NCI-H187 (cell line): ENCODE measurements at regions not wholly inside any gene's neighbourhood (a gene's known extent, or its start where the extent isn't known, plus 50 kb on each side); places are given as distances from the start of the nearest gene placed in this dataset.

Experiments
- DNase-seq, 2 experiments: peaks; one replicate each; lab custom pipeline; 2025; lab: John Stamatoyannopoulos, UW

DNA sequence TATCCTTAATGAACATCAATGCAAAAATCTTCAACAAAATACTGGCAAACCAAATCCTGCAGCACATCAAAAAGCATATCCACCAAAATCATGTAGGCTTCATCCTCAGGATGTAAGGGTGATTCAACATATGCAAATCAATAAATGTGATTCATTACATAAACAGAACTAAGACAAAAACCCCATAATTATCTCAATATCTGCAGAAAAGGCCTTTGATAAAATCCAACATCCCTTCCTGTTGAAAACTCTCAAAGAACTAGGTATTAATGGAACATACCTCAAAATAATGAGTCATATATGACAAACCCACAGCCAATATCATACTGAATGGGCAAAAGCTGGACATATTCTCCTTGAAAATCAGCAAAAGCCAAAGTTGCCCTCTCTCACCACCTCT lies 54.6 kb upstream of the DEPDC1 start:
- no peak for DNase-seq

DNA sequence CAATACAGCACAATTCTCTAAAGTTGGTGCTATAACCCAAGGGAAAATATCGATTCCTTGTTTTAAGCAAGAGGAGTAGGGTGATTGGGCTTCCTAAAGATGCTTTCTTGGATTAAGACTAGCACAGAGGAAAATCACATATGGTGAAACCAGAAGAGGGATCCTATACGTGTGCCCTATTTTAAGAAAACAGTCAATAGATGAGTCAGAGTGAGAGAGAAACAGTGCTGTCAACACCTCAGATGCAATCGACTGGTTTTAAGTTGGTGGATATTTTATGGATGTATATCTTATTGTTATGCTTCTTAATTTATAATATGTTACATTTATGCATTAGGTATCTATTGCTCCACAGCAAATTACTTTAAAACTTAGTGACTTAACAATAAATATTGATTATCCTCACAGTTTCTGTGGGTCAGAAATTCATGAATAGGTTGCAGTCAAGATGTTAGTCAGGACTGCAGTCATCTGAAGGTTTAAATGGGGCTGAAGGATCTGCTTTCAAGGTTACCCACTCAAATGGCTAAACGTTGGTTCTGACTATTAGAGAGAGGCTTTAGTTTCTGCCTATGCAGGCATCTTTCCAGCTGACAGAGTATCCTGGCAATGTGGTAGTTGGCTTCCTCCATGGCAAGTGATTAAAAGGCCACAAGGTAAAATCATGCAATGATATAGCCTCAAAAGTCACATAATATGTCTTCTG lies 61.6 kb upstream of the DEPDC1 start:
- no peak for DNase-seq

DNA sequence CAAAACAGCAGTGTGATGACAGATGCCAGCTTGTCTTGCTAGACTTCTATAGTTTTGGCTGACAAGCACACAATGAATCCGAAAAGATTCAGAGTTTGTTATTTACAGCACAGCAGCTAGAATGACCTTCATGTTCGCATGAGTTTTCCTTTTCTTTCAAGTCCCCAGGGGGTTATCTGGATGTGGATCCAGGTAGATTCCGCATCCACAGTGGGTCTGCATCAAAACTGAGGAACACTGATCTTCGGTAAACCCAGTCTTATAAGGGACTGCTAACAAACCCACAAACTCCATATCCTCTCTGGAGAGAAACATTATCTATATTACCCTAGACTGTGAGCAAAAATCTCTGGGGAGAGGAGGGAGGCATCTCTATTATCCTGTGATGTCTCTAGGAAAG lies 69.0 kb upstream of the DEPDC1 start:
- DNase-seq, result no peak

DNA sequence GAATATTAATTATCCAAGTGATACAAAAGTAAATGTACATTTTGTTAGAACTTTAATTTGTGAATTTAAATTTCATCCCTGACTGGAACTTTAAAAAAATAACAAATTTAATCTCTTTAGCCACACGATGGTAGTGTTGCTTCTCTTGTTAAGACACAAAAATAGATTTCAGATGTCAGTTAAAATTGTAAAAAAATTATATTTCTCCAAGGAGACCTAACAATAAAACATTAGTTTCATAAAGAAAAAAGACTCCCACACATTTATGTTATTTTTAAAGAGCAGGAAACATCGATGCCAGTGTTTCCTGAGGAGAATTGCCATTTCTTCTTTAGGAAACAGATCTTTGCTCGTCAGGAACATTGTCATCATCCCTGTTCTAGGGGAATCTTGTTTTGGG lies 74.0 kb upstream of the DEPDC1 start:
- no peak for DNase-seq

DNA sequence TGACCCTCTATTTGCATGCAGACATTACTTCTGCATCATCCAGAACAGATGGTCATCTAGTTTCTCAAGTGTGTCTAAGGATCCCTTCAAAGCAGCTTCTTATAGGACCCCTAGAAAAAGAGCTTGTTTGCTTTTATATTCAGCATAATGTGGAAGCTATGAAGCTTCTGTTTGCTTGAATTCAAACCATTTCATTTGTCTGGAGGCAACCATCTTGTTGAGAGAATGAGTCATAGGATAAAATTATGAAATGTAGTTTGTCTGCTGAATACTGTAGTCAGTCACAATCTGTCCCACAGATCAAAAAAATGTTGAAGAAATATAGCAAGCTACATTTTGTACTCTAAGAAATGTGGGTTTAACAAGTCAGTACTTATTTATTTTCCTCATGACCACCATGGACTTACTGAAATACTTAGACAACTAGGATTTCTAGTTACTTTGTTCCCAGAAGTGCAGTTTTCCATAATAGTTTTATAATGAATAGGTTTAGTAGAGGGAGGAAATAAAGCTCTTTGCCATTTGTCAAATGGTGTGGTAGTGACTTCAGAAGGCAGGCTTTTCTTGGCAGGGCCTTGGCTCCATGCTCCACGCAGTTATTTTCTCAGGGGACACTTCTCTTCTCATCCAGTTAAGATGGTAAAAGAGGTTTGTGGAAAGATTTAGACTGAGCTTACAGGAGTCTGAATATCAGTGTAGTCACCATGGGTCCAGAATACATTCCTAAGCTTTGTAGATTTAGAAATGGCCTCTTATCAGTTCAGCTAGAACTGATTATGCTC lies 74.8 kb upstream of the DEPDC1 start:
- DNase-seq, result no peak

DNA sequence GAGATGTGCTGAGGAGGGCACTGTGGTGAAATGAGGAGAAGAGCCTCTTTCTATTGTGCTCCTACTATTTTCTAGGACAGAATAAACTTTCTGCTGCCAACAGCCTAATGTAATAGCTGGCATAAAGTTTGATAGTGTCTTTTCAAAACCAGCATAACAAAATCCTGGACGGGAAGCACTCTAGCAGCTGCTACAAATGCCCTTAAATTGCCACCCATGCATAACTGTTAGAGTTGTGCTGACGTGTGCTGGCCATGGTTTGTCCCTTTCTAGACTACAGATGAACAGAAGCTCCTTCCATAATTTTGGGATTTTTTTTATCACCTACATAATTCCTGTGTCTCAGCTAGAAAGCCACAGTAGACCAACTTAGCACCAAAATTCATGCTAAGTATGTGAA lies 88.5 kb upstream of the DEPDC1 start:
- DNase-seq, result peak; percentile 9 to 34

DNA sequence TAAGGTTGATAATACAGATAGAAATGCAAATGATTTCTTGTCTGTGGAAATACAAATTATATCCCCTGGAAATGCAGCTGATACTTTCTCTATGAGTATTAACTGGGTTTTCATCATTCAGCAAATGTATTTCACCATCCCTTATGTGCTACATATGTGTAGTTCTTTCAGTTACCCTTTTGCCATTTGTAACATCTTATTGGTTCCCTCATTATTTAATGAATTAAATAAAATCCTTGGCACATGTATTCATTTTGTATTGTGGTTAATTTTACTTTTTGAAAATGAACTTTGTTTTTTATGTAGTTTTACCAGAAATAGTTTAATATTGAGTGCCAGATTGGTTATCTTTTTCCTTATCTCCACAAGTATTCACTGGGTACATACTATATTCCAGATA lies 89.9 kb upstream of the DEPDC1 start:
- DNase-seq, result no peak

DNA sequence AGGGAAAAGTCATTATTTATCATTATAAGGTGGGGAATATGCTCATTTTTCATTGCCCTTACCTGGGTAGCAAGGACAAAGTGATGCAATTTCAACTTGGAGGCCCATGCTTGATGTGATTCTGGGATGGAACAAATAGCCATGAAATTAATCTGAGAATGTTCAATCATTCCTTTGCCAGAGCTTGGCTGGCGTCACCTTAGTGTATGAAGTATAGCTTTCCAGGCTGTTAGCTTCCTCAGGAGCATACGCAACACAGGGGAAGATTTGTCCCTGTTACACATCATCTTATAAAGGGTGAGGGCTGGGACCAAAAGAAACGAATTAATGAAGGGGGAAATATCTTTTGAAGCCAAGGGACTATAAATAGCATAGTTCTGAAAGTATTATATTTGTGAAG lies 91.4 kb upstream of the DEPDC1 start:
- no peak for DNase-seq

DNA sequence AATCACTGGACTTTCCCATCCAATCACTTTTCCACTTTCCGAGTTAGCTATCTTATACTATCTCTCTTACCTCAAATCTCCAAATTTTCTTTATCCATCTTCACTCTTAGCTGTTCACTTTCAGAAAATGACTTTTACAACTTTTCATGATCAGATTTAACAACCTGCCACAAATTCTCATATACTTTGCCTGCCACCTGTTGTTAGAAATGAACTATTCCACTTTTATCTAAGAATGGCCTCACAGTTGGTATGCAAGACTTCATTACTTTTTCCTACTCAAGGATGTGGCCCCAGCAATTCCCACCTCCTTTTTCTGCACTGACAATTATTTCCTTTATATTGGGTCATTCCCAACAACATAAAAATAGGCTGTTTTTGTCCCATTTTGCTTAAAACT lies 93.6 kb upstream of the DEPDC1 start:
- no peak for DNase-seq

DNA sequence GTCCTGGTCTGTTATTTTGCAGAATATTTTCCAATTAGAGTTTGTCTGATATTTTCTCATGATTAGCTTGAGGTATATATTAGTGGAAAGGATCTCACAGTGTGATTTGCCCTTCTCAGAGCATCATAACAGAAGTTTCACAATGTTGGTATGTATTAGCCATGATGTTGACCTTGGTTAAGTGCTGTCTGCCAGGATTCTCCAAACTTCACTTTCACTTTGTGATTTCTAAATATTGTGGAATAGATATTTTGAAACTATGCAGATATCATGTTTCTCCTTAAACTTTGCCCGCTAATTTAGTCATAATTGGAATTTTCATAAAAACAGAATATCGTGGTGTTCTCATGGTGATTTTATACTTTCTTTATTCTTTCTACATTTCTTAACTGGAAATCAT lies 98.0 kb upstream of the DEPDC1 start:
- no peak for DNase-seq

DNA sequence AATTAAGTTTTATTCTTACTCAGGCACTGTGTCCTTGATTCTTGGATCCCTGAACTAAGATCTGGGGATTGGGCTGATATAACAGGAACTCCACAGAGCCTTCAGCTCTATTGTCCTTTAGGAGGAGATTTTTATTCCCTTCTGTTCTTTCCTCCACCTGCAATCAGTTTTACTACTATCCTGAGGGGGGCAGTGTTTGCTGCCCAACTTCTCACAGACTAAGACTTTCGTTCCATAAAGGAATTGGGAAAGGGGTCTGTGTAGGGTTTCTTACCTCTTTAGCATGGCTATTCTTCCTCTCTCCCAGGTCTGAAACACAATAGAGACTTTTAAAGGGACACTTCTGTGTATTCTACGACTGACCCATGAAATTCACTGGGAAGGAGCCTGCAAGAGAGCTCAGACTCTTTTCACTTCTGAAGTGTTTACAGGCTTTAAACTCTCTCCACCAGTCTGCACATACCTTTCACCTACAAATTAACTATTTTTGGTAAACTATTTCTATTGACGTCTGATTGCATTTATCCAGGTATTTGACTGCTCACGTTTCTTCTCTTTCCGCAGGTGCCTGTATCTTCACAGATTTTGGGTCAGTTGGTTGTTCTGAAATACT lies 103.3 kb upstream of the DEPDC1 start:
- no peak for DNase-seq

DNA sequence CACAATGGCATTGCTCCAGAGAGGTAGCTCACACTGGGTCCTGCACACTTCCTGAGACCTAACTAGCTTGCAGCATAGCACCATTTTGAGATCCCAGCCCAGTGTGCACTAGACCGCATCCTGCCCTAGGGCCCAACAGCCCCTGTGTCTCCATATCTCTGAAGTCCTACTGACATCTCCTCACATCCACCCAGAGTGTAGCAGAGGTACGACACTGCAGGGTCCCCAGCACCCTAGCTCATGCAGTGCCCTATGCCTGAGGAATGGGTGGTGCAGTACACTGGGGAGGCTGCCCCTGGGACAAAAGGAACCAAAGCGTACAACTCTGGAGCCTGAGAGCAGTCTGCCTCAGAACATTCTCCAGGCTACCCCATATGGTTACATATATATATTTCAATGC lies 111.4 kb upstream of the DEPDC1 start:
- DNase-seq, result no peak

DNA sequence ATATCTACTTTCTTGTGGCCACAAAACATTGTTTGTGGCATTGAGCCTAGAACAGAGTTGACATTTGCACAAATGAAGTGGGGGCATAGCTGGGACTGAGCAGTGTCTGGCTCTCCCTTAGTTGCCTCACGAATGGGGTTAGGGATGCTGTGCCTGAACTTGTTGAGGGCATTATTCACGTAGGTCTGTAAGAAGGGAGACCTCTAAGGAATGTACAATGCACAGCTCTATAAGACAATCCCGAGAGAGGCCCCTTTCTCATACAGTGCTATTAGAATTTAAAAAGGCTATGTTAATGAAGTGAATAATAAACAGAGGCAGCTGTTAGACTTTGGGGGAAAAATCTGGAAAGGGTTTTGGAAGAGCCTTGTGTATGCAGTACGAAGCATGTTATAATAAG lies 118.4 kb upstream of the DEPDC1 start:
- DNase-seq, result no peak

DNA sequence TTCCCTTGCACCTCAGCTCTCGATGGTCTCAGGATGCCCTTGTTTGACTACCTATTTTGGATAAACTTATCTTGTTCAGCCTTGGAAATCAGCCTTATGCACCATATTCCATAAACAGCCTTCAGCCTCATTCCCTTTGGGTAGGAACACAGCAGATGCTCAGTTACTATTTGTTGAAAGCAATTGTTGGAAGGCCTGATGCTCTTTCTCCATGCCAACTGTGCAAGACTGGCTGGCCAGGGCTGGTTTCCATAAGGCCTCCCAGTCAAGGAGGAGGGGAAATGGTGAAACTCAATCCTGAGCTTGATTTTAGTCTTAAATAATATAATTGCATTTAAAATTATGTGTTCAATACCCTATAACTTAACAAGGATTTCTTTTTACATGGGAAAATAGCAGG lies 121.1 kb upstream of the DEPDC1 start:
- DNase-seq, result no peak

DNA sequence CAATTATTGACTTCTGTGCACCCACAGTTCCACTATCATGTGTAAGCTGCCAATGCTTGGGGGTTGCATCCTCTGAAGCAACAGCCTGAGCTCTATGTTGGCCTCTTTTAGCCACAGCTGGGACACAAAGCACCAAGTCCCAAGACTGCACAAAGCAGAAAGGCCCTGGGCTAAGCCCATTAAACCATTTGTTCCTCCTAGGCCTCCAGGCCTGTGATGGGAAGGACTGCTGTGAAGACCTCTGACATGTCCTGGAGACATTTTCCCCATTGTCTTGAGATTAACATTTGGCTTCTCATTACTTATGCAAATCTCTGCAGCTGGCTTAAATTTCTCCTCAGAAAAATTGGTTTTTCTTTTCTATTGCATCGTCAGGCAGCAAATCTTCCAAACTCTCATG lies 123.7 kb upstream of the DEPDC1 start:
- no peak for DNase-seq

DNA sequence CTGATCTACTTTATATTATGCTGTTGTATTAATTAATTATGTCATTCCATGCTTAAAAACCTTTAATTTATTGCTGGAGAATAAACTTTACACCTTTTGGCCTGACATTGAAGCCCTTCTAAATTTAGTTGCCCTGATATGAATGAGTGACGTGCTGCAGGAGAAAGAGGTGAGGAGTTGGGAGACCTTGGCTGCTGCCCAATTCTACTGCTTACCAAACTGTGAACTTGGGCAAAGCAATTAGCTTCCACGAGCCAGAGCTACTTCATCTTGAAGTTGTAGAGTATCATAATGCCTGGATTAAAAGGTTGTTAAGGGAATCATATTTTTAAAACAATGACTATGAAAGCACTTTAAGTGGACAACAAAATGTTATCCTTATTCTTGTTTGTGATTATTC lies 126.8 kb upstream of the DEPDC1 start:
- no peak for DNase-seq

DNA sequence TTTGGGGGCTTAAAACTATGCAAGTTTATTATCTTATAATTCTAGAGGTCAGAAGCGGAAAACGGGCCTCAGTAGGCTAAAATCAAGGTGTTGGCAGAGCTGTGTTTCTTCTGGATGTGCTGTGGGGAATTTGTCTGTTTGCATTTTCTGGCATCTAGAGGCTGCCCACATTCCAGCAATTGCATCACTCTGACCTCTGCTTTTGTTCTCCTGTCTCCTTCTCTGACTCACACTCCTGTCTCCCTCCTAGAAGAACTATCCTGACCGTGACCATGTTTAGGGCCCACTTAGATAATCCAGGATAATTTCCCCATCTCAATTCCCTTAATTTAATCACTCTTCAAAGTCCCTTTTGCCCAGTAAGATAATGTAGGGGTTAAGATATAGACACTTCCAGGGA lies 127.4 kb upstream of the DEPDC1 start:
- no peak for DNase-seq

DNA sequence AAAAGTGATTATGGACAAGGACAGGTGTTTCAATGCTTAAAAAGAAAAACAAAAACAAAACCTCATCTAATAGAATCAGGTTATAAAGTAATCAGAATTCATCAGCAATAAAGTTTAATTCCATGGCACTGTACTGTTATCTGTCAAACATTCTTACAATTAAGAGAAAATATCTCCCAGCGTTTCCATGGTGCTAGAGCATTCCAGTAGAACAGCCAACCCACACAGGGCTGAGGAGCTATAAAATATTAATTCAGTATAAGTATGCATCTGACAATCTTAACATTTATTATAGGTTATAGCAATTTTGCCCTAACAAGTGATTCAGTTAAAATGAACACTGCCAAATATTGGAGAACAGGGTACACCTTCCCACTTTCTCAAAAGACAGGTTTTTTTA lies 128.7 kb upstream of the DEPDC1 start:
- DNase-seq, result no peak

DNA sequence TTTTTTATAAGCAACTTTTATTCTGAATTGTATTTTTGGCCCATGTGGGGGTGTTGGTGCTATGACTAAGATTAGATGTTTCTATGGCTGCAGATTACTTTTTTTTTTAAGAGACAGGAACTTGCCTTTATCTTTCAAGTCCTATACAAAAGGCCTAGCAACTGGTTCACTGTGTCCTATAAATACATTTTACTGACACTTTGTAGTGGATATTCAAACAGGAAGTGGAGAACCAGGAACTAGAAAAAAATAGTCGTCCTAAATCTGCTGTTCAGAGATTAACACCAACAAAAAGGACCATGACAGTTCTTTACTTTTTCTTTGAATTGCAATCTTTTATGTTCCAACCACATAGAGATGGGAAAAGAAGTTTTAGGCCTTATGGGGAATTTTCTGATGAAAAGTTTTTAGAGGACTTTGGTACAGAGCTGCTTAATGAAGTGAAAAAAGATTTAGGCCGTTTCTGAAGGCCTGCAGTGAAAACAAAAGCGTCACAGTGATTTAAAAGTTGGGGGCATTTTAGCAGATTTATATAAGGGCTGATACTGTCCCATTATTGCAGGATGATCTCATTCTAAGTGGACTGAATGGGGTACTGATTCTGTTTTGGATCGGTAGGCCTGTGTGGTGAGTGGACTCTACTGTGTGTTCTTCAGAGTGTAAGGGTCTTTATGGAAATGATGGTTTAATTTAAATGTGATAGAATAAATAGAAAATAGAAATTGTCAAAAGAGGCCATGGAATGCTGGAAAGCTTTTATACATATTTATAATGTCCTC lies 136.4 kb upstream of the DEPDC1 start:
- DNase-seq, result no peak

DNA sequence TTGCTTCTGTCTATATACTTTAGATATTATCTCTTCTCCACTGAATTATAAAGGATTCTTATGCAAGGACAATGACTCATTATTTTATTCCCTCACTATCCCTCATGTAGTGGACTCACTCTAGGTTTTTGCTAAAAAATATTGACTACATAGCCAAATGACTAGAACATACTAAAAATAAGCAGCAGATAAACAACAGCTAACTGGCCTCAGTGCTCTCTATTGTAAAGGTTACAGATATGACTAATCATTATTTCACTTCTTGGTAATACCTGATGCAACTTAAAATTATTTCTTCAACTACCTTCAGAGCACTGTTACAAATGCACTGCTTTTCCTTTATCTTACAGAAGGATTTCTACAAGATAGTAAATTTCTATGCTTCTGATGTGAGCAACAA lies 147.6 kb upstream of the DEPDC1 start:
- DNase-seq, result no peak

DNA sequence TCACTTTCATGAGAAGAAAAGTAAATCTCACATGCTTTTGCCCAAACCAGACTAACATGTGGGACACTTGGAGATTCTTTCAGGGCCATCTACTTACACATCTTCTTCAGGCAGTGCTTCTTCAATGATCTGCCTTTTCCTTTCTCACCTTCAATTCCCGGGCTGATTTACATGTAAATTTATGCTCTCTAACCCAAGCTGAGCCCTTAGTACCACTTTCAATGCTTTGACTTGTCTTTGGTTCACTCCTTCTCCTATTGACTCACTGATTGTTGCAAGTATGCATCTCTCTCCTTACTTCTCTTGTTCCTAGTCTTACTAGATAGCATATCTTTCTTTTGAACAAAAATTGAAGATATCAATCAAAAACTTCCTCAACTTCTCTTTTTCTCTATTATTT lies 154.2 kb upstream of the DEPDC1 start:
- no peak for DNase-seq

DNA sequence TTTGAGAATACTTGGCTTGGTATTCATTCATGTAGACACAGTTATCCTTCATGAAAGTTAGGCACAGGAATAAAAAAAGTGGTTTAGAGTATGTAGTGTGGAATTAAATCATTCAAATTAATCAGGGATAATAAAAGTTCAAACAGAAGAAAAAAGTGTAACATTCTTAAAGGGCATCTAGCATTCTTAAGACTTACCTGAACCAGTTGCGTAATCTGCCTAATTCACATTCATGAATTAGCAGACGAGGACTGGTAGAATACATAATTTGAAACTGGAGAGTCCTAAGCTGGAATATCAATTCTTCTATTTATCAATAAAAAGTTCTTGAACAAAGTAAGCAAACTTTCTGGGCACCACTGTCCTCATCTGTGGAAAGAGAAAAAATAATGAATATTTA lies 157.0 kb upstream of the DEPDC1 start:
- DNase-seq, result no peak

DNA sequence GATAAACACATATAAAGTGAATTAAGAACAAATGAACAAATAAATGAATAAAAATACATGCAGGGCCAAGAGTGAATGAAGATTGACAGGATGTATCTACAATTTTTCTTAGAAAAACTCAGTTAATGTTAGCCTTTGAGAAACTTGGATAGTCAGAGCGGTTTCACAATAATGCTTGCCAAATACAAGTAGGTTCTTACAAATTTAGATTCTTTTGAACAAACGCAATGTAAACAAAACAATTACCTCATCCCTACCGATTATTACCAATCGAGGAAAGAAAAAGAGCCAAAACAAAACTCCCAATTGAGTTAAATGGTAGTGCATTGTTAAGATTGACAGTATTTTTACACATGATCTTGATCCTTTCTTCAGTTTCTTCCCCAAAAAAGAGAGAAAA lies 176.9 kb upstream of the DEPDC1 start:
- no peak for DNase-seq
